Heart left ventricle (tissue), 16 donors: ENCODE measurements at regions not wholly inside any gene's neighbourhood (a gene's known extent, or its start where the extent isn't known, plus 50 kb on each side); places are given as distances from the start of the nearest gene placed in this dataset.

Experiments
- ATAC-seq, 4 donors: fragments of 200-7000 bp; cut with Tn5 transposase; one replicate each; pipeline ENCODE4 v1.9.1; 2020 to 2022; ENCODE audit warnings: moderate library complexity in 4 of 4, mild to moderate bottlenecking in 3 of 4, moderate number of reproducible peaks in 1 of 4
- DNase-seq, 5 donors: peaks; one replicate each; pipeline ENCODE4 v3.0.0-alpha.2; 2020
- H3K27ac ChIP-seq, 12 donors: fragments of 200-600 bp; sonication (generic) in 4 of 12; one replicate each; pipeline versions ENCODE4 v1.5.0 to v1.8.0; 2016 to 2022; ENCODE audit warnings: mild to moderate bottlenecking in 2 of 12
- H3K27me3 ChIP-seq, 9 donors: fragments of 200-600 bp; sonication (generic) in 2 of 9; one replicate each; pipeline versions ENCODE4 v1.5.1 to v1.8.0; 2016 to 2022; ENCODE audit warnings: mild to moderate bottlenecking in 3 of 9
- H3K36me3 ChIP-seq, 9 donors: fragments of 200-600 bp; sonication (generic) in 2 of 9; one replicate each; pipeline versions ENCODE4 v1.5.0 to v1.8.0; 2018 to 2022; ENCODE audit warnings: mild to moderate bottlenecking in 2 of 9
- H3K4me1 ChIP-seq, 12 donors: fragments of 200-600 bp; sonication (generic) in 4 of 12; one replicate each; pipeline versions ENCODE4 v1.5.0 to v1.8.0; 2016 to 2022; ENCODE audit warnings: mild to moderate bottlenecking in 3 of 12
- H3K4me3 ChIP-seq, 12 donors: fragments of 200-600 bp; sonication (generic) in 4 of 12; one replicate each; pipeline versions ENCODE4 v1.5.0 to v1.8.0; 2017 to 2022; ENCODE audit warnings: mild to moderate bottlenecking in 9 of 12, moderate library complexity in 4 of 12
- H3K9me3 ChIP-seq, 12 donors: fragments of 200-600 bp; sonication (generic) in 4 of 12; one replicate each; pipeline versions ENCODE4 v1.5.0 to v1.8.0; 2016 to 2022; ENCODE audit warnings: mild to moderate bottlenecking in 1 of 12
- CTCF ChIP-seq, 12 donors: fragments of 200-600 bp; sonication (generic) in 4 of 12; IDR thresholded peaks; one replicate each; pipeline versions ENCODE4 v1.5.0 to v1.8.0; 2018 to 2022; ENCODE audit warnings: antibody characterized with exemption in 12 of 12, mild to moderate bottlenecking in 5 of 12
- POLR2A ChIP-seq, 2 donors: fragments of 450-650 bp; IDR thresholded peaks; one replicate each; pipeline ENCODE4 v1.6.1; 2017; ENCODE audit warnings: antibody characterized with exemption in 2 of 2, mild to moderate bottlenecking in 2 of 2, moderate library complexity in 2 of 2
- WGBS, 4 donors: extraction: QIAGEN DNeasy Blood & Tissue Kit in 2 of 4; methylation state at CpG; one replicate each; pipeline versions ENCODE4 v1.1.5 to v1.1.7; 2013 to 2018; 5-methylcytosine and 5-hydroxymethylcytosine counted together
- intact Hi-C, 10 donors: fragments of 100-400 bp; cut with DNase I; formaldehyde crosslinking; loops; one replicate each; pipeline versions ENCODE4 v1.11.1 to v1.14.2; 2022
- donor health status: ischemic (EF 13 %, LVEDD 7.1; RV severe dilation, severe dysfunction).
- donor health status: healthy with polysubstance abuse.
- donor health status: DM: no; HTN: yes; CAD: no.
- donor health status: DM: no; HTN: no; CAD: no.
- donor health status: ischemic (EF 25% LVEDD 6.9; RV normal size, moderate dysfunction).
- donor health status: ischemic (EF 25% LVEDD 5.7; RV mildly dilated, moderate dysfunction).
- donor health status: healthy.
- donor health status: DM: yes; HTN: yes; CAD: no.
- donor health status: ischemic (EF 35%, LVEDD 5.7; RV mildly dilated, moderate dysfunction).
- donor health status: nonischemic (EF 11% LVEDD 7.7; RV severe dilation, severe dysfunction).
- donor health status: DM: yes; HTN: yes; CAD: no.
- donor health status: PGD.
- donor health status: ischemic (EF 29% LVEDD 5.4; RV normal size, mild dysfunction).
- donor health status: nonischemic (EF 23%, LVEDD 6.1; RV moderate dilation, normal function).

GRCh38 chr12:113683574-113683973 is 211.9 kb upstream of the LHX5 start:
- WGBS, 4 donors, result 40 to 52% (median 47%) methylated on average over 5 to 7 of the region's 7 CpGs
- DNase-seq, result no peak
- no peak for TF ChIP-seq POLR2A (IDR thresholded peaks at IDR 0.05)
- TF ChIP-seq CTCF (IDR thresholded peaks at IDR 0.05), result no peak
- no peaks in the 10 kb centered on the region for H3K36me3 ChIP-seq
- peaks cover 0 to 35% (median 7%) of the 10 kb centered on the region in 9 donors for H3K27me3 ChIP-seq
- H3K4me1 ChIP-seq, result no peaks in the 10 kb centered on the region
- no peak overlapping the region for H3K4me3 ChIP-seq
- no peak for ATAC-seq
- H3K9me3 ChIP-seq, result peaks cover 0 to 3% (median 0%) of the 10 kb centered on the region in 12 donors
- intact Hi-C loops, result no loop called here
- H3K27ac ChIP-seq, result no peak overlapping the region

- DNase-seq, result no peak
- WGBS, 4 donors, result 82 to 92% (median 91%) methylated on average over 1 of the region's 1 CpG
- intact Hi-C loops, result no loop called here
- Histone ChIP-seq H3K4me3 (no peak overlapping the region), H3K27ac (no peak overlapping the region), H3K36me3 (no peaks in the 10 kb centered on the region), H3K4me1 (no peaks in the 10 kb centered on the region), H3K27me3 (peaks cover 0 to 51% (median 17%) of the 10 kb centered on the region in 9 donors), H3K9me3 (peaks cover 0 to 3% (median 0%) of the 10 kb centered on the region in 12 donors)
- ATAC-seq, result no peak
- no peak for TF ChIP-seq POLR2A (IDR thresholded peaks at IDR 0.05)
- no peak for TF ChIP-seq CTCF (IDR thresholded peaks at IDR 0.05)
These were observed 209.2 kb upstream of the LHX5 start for GRCh38 chr12:113680868-113681267.

- TF ChIP-seq CTCF (IDR thresholded peaks at IDR 0.05) (no peak), POLR2A (IDR thresholded peaks at IDR 0.05) (no peak)
- H3K27me3 ChIP-seq, result peaks cover 0 to 58% (median 14%) of the 10 kb centered on the region in 9 donors
- DNase-seq (no peak), ATAC-seq (no peak)
- H3K9me3 ChIP-seq, result peaks cover 0 to 3% (median 0%) of the 10 kb centered on the region in 12 donors
- H3K4me1 ChIP-seq, result no peaks in the 10 kb centered on the region
- intact Hi-C loops, result no loop called here
- no peak overlapping the region for H3K27ac ChIP-seq
- H3K36me3 ChIP-seq, result no peaks in the 10 kb centered on the region
- WGBS, 4 donors, result 70 to 73% (median 70%) methylated on average over 16 of the region's 16 CpGs
- no peak overlapping the region for H3K4me3 ChIP-seq
These were observed 206.8 kb upstream of the LHX5 start for GRCh38 chr12:113678223-113679119.

GRCh38 chr12:113676547-113676946 is 204.9 kb upstream of the LHX5 start:
- intact Hi-C loops, result no loop called here
- no peak overlapping the region for H3K27ac ChIP-seq
- H3K9me3 ChIP-seq, result peaks cover 0 to 3% (median 0%) of the 10 kb centered on the region in 12 donors
- DNase-seq (no peak), ATAC-seq (no peak)
- TF ChIP-seq POLR2A (IDR thresholded peaks at IDR 0.05) (no peak), CTCF (IDR thresholded peaks at IDR 0.05) (no peak)
- no peaks in the 10 kb centered on the region for H3K36me3 ChIP-seq
- no peak overlapping the region for H3K4me3 ChIP-seq
- peaks cover 0 to 75% (median 27%) of the 10 kb centered on the region in 9 donors for H3K27me3 ChIP-seq
- WGBS, 4 donors, result 73 to 87% (median 80%) methylated on average over 3 of the region's 3 CpGs
- H3K4me1 ChIP-seq, result no peaks in the 10 kb centered on the region
